ENCODE measurements at regions not wholly inside any gene's neighbourhood (a gene's known extent, or its start where the extent isn't known, plus 50 kb on each side); places are given as distances from the start of the nearest gene placed in this dataset.
"Not testable (repeated sequence)": the region's sequence is repeated elsewhere in the genome, so short reads cannot be mapped to it uniquely, and the experiment has no call there.

- H2AK5ac ChIP-seq (ENCODE audit: low read length); H2BK12ac ChIP-seq (ENCODE audit: low read length); H3K79me1 ChIP-seq (ENCODE audit: low read length); H3K18ac ChIP-seq (ENCODE audit: low read length); DNase-seq; H2AFZ ChIP-seq (ENCODE audit: insufficient read depth, low read length, poor library complexity); H3K4me2 ChIP-seq (ENCODE audit: low read length); H3K27ac ChIP-seq (ENCODE audit: low read depth, low read length); H4K8ac ChIP-seq (ENCODE audit: low read depth, low read length); H3K27me3 ChIP-seq (ENCODE audit: insufficient read depth, low read length); H3K14ac ChIP-seq (ENCODE audit: low read length); H2BK120ac ChIP-seq (ENCODE audit: insufficient read depth, low read length, poor library complexity); H4K91ac ChIP-seq (ENCODE audit: low read depth, low read length); H3K79me2 ChIP-seq (ENCODE audit: control insufficient read depth, insufficient read depth, low read length, poor library complexity); H4K12ac ChIP-seq (ENCODE audit: low read depth, low read length); H3K9ac ChIP-seq (ENCODE audit: low read length); H2BK5ac ChIP-seq (ENCODE audit: low read depth, low read length, poor library complexity); H3K4me1 ChIP-seq (ENCODE audit: control insufficient read depth in 1 of 2, insufficient read depth in 2 of 2, low read length in 2 of 2); H3K36me3 ChIP-seq (ENCODE audit: control insufficient read depth in 1 of 2, insufficient read depth in 2 of 2, low read length in 2 of 2); H3K4ac ChIP-seq (ENCODE audit: low read depth, low read length); H3K23ac ChIP-seq (ENCODE audit: low read length); H3K4me3 ChIP-seq (ENCODE audit: low read depth, low read length): not testable (repeated sequence)
- WGBS (ENCODE audit: extremely low coverage, insufficient coverage, insufficient read length): no CpG with 5 or more reads among the region's 6 CpGs
- H3K9me3 ChIP-seq (ENCODE audit: insufficient read depth, low read depth, low read length): peaks cover 21% of the 10 kb centered on the region
Measured at GRCh38 chr2:94595956-94596355, 275.3 kb upstream of the TEKT4 start.

DNA sequence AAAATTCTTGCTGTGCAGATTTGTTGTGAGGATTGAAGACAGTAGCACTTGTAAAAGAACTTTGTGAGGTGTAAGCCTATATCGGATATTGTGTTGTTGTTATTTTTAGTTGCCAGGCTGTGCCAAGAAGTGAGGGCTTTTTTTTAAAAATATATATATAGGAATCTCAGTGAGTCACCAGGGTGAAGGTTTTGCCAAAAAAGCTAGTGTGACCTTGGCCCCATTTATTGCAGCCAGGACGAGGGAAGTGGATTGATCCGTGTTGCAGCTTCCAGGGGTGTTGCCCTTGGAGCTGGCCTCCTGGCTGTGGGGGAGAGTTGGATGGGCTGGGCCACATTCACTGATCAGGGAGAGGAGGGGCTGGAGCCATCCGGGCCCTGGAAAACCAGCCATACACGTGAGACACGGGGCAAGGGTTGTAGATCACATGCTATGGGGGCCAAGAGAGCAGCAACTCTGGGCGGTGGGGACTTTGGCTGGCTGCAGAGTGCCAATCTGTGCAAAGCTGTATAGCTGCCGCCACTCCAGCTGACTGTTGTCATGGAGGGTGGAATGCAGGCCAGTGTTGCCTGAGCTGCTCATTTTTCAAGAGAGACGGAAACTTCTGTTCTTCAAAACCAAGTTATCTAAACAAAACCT is 273.0 kb upstream of the TEKT4 start:
- not testable (repeated sequence) for H3K23ac ChIP-seq (ENCODE audit: low read length); H3K27me3 ChIP-seq (ENCODE audit: insufficient read depth, low read length); H2AK5ac ChIP-seq (ENCODE audit: low read length); H2BK5ac ChIP-seq (ENCODE audit: low read depth, low read length, poor library complexity); H3K18ac ChIP-seq (ENCODE audit: low read length); H3K9ac ChIP-seq (ENCODE audit: low read length); H2AFZ ChIP-seq (ENCODE audit: insufficient read depth, low read length, poor library complexity); H2BK120ac ChIP-seq (ENCODE audit: insufficient read depth, low read length, poor library complexity); H3K4ac ChIP-seq (ENCODE audit: low read depth, low read length); H4K8ac ChIP-seq (ENCODE audit: low read depth, low read length); H3K4me3 ChIP-seq (ENCODE audit: low read depth, low read length); H3K4me1 ChIP-seq (ENCODE audit: control insufficient read depth in 1 of 2, insufficient read depth in 2 of 2, low read length in 2 of 2); H3K27ac ChIP-seq (ENCODE audit: low read depth, low read length); H3K14ac ChIP-seq (ENCODE audit: low read length); H4K12ac ChIP-seq (ENCODE audit: low read depth, low read length); H3K4me2 ChIP-seq (ENCODE audit: low read length); H3K79me2 ChIP-seq (ENCODE audit: control insufficient read depth, insufficient read depth, low read length, poor library complexity); DNase-seq; H2BK12ac ChIP-seq (ENCODE audit: low read length); H3K79me1 ChIP-seq (ENCODE audit: low read length); H4K91ac ChIP-seq (ENCODE audit: low read depth, low read length); H3K36me3 ChIP-seq (ENCODE audit: control insufficient read depth in 1 of 2, insufficient read depth in 2 of 2, low read length in 2 of 2)
- no CpG with 5 or more reads among the region's 9 CpGs for WGBS (ENCODE audit: extremely low coverage, insufficient coverage, insufficient read length)
- peaks cover 32% of the 10 kb centered on the region for H3K9me3 ChIP-seq (ENCODE audit: insufficient read depth, low read depth, low read length)

GRCh38 chr2:94600929-94601328 is 270.3 kb upstream of the TEKT4 start:
- not testable (repeated sequence) for H3K79me1 ChIP-seq (ENCODE audit: low read length); H2BK12ac ChIP-seq (ENCODE audit: low read length); H3K4me3 ChIP-seq (ENCODE audit: low read depth, low read length); H3K4ac ChIP-seq (ENCODE audit: low read depth, low read length); H3K4me1 ChIP-seq (ENCODE audit: control insufficient read depth in 1 of 2, insufficient read depth in 2 of 2, low read length in 2 of 2); H2AK5ac ChIP-seq (ENCODE audit: low read length); H4K12ac ChIP-seq (ENCODE audit: low read depth, low read length); H3K18ac ChIP-seq (ENCODE audit: low read length); H3K9ac ChIP-seq (ENCODE audit: low read length); H3K4me2 ChIP-seq (ENCODE audit: low read length); H2BK5ac ChIP-seq (ENCODE audit: low read depth, low read length, poor library complexity); H3K27ac ChIP-seq (ENCODE audit: low read depth, low read length); H3K36me3 ChIP-seq (ENCODE audit: control insufficient read depth in 1 of 2, insufficient read depth in 2 of 2, low read length in 2 of 2); H2AFZ ChIP-seq (ENCODE audit: insufficient read depth, low read length, poor library complexity); H4K91ac ChIP-seq (ENCODE audit: low read depth, low read length); H3K79me2 ChIP-seq (ENCODE audit: control insufficient read depth, insufficient read depth, low read length, poor library complexity); DNase-seq; H3K27me3 ChIP-seq (ENCODE audit: insufficient read depth, low read length); H4K8ac ChIP-seq (ENCODE audit: low read depth, low read length); H2BK120ac ChIP-seq (ENCODE audit: insufficient read depth, low read length, poor library complexity); H3K14ac ChIP-seq (ENCODE audit: low read length); H3K23ac ChIP-seq (ENCODE audit: low read length)
- H3K9me3 ChIP-seq (ENCODE audit: insufficient read depth, low read depth, low read length): peaks cover 39% of the 10 kb centered on the region
- WGBS (ENCODE audit: extremely low coverage, insufficient coverage, insufficient read length): no CpG with 5 or more reads among the region's 4 CpGs

- peaks cover 31% of the 10 kb centered on the region for H3K9me3 ChIP-seq (ENCODE audit: insufficient read depth, low read depth, low read length)
- no peak overlapping the region for H4K91ac ChIP-seq (ENCODE audit: low read depth, low read length)
- no peak overlapping the region for H3K23ac ChIP-seq (ENCODE audit: low read length)
- H2BK5ac ChIP-seq (ENCODE audit: low read depth, low read length, poor library complexity): no peak overlapping the region
- no CpG with 5 or more reads among the region's 7 CpGs for WGBS (ENCODE audit: extremely low coverage, insufficient coverage, insufficient read length)
- H3K79me2 ChIP-seq (ENCODE audit: control insufficient read depth, insufficient read depth, low read length, poor library complexity): no peaks in the 10 kb centered on the region
- no peak overlapping the region for H3K18ac ChIP-seq (ENCODE audit: low read length)
- no peaks in the 10 kb centered on the region for H3K79me1 ChIP-seq (ENCODE audit: low read length)
- DNase-seq: no peak
- H2BK12ac ChIP-seq (ENCODE audit: low read length): no peak overlapping the region
- H3K9ac ChIP-seq (ENCODE audit: low read length): no peak overlapping the region
- no peak overlapping the region for H4K12ac ChIP-seq (ENCODE audit: low read depth, low read length)
- H2BK120ac ChIP-seq (ENCODE audit: insufficient read depth, low read length, poor library complexity): no peak overlapping the region
- no peaks in the 10 kb centered on the region for H3K27me3 ChIP-seq (ENCODE audit: insufficient read depth, low read length)
- H2AFZ ChIP-seq (ENCODE audit: insufficient read depth, low read length, poor library complexity): no peak overlapping the region
- H3K4me2 ChIP-seq (ENCODE audit: low read length): no peak overlapping the region
- no peak overlapping the region for H2AK5ac ChIP-seq (ENCODE audit: low read length)
- no peaks in the 10 kb centered on the region for H3K4me1 ChIP-seq (ENCODE audit: control insufficient read depth in 1 of 2, insufficient read depth in 2 of 2, low read length in 2 of 2)
- no peak overlapping the region for H3K4me3 ChIP-seq (ENCODE audit: low read depth, low read length)
- no peak overlapping the region for H3K27ac ChIP-seq (ENCODE audit: low read depth, low read length)
- no peak overlapping the region for H3K4ac ChIP-seq (ENCODE audit: low read depth, low read length)
- H3K36me3 ChIP-seq (ENCODE audit: control insufficient read depth in 1 of 2, insufficient read depth in 2 of 2, low read length in 2 of 2): no peaks in the 10 kb centered on the region
- no peak overlapping the region for H3K14ac ChIP-seq (ENCODE audit: low read length)
- no peak overlapping the region for H4K8ac ChIP-seq (ENCODE audit: low read depth, low read length)
Measured at GRCh38 chr2:94602466-94602865, 268.8 kb upstream of the TEKT4 start.
